Lung (tissue), 11 donors: ENCODE measurements at regions not wholly inside any gene's neighbourhood (a gene's known extent, or its start where the extent isn't known, plus 50 kb on each side); places are given as distances from the start of the nearest gene placed in this dataset.

Experiments used
- ATAC-seq: fragments of 200-7000 bp; cut with Tn5 transposase; one replicate; pipeline ENCODE4 v1.9.1; 2020; ENCODE audit warnings: moderate number of reproducible peaks; ENCODE audit not compliant: insufficient read depth, low FRiP score
- DNase-seq, 3 donors: peaks; one replicate each; pipeline ENCODE4 v3.0.0-alpha.2; 2013 to 2017
- H3K27ac ChIP-seq, 2 donors: one replicate each; pipeline ENCODE4 v1.5.1; 2013; ENCODE audit warnings: mild to moderate bottlenecking in 2 of 2, moderate library complexity in 2 of 2, control low read depth in 1 of 2, inconsistent platforms in 1 of 2, low read depth in 1 of 2, low read length in 1 of 2
- H3K27me3 ChIP-seq, 3 donors: one replicate each; pipeline ENCODE4 v1.5.1; 2013; ENCODE audit warnings: low read length in 2 of 3; ENCODE audit not compliant: control insufficient read depth in 3 of 3, insufficient read depth in 3 of 3
- H3K36me3 ChIP-seq, 4 donors: one replicate each; pipeline ENCODE4 v1.5.1; 2013; ENCODE audit warnings: low read length in 4 of 4, mild to moderate bottlenecking in 1 of 4, moderate library complexity in 1 of 4; ENCODE audit not compliant: control insufficient read depth in 4 of 4, insufficient read depth in 4 of 4
- H3K4me1 ChIP-seq, 5 donors: one replicate each; pipeline ENCODE4 v1.5.1; 2013; ENCODE audit warnings: low read length in 5 of 5, mild to moderate bottlenecking in 2 of 5, moderate library complexity in 1 of 5; ENCODE audit not compliant: control insufficient read depth in 5 of 5, insufficient read depth in 5 of 5
- H3K4me3 ChIP-seq: one replicate; pipeline ENCODE4 v1.5.1; 2013; ENCODE audit warnings: mild to moderate bottlenecking, control low read depth, moderate library complexity
- H3K9ac ChIP-seq, 2 donors: one replicate each; pipeline ENCODE4 v1.5.1; 2013; ENCODE audit warnings: low read length in 2 of 2, control low read depth in 1 of 2; ENCODE audit not compliant: insufficient read depth in 1 of 2
- H3K9me3 ChIP-seq, 4 donors: one replicate each; pipeline ENCODE4 v1.5.1; 2013; ENCODE audit warnings: low read length in 3 of 4, mild to moderate bottlenecking in 1 of 4, moderate library complexity in 1 of 4; ENCODE audit not compliant: control insufficient read depth in 4 of 4, insufficient read depth in 3 of 4
- CTCF ChIP-seq: IDR thresholded peaks from 2 replicates; pipeline ENCODE4 v1.5.1; 2012; ENCODE audit warnings: mild to moderate bottlenecking; ENCODE audit errors: control extremely low read depth, extremely low read depth
- WGBS, 2 donors: extraction: QIAGEN DNeasy Blood & Tissue Kit; methylation state at CpG; one replicate each; pipeline ENCODE4 v1.1.7; 2013; 5-methylcytosine and 5-hydroxymethylcytosine counted together
- donor health status: control.
- donor health status: control.
- donor health status: Bipolar disorder and iron deficiency.
- donor health status: healthy.
- donor health status: DM: yes; HTN: yes; CAD: no.

GRCh38 chr3:87810452-87811016 lies 248.3 kb downstream of the CGGBP1 start:
- no peaks in the 10 kb centered on the region for H3K36me3 ChIP-seq
- no peak overlapping the region for H3K27ac ChIP-seq
- no peak overlapping the region for H3K9ac ChIP-seq
- no peaks in the 10 kb centered on the region for H3K27me3 ChIP-seq
- no peak for TF ChIP-seq CTCF
- no peak for ATAC-seq
- H3K9me3 ChIP-seq = no peaks in the 10 kb centered on the region
- no peak for DNase-seq
- H3K4me3 ChIP-seq = no peak overlapping the region
- H3K4me1 ChIP-seq = no peaks in the 10 kb centered on the region

- H3K27ac ChIP-seq = no peak overlapping the region
- DNase-seq = no peak
- H3K9me3 ChIP-seq = no peaks in the 10 kb centered on the region
- WGBS, 2 donors = 59 to 82% methylated on average over 5 of the region's 5 CpGs
- ATAC-seq = no peak
- H3K4me3 ChIP-seq = no peak overlapping the region
- H3K4me1 ChIP-seq = no peaks in the 10 kb centered on the region
- no peaks in the 10 kb centered on the region for H3K27me3 ChIP-seq
- no peaks in the 10 kb centered on the region for H3K36me3 ChIP-seq
- TF ChIP-seq CTCF = no peak
- no peak overlapping the region for H3K9ac ChIP-seq
Measured at GRCh38 chr3:87805670-87806069, 253.1 kb downstream of the CGGBP1 start.

GRCh38 chr3:87801409-87801808 lies 257.4 kb downstream of the CGGBP1 start:
- Histone ChIP-seq H3K27ac (no peak overlapping the region), H3K27me3 (no peaks in the 10 kb centered on the region), H3K9me3 (no peaks in the 10 kb centered on the region), H3K9ac (no peak overlapping the region), H3K4me1 (no peaks in the 10 kb centered on the region), H3K4me3 (no peak overlapping the region), H3K36me3 (no peaks in the 10 kb centered on the region)
- WGBS, 2 donors = 46 to 62% methylated on average over 5 of the region's 5 CpGs
- ATAC-seq (no peak), DNase-seq (no peak)
- no peak for TF ChIP-seq CTCF

GRCh38 chr3:87800516-87800915 lies 258.3 kb downstream of the CGGBP1 start:
- Histone ChIP-seq H3K36me3 (no peaks in the 10 kb centered on the region), H3K9ac (no peak overlapping the region), H3K9me3 (no peaks in the 10 kb centered on the region), H3K4me3 (no peak overlapping the region), H3K27ac (no peak overlapping the region), H3K4me1 (no peaks in the 10 kb centered on the region), H3K27me3 (peaks cover 0 to under 1% (median 0%) of the 10 kb centered on the region in 3 donors)
- ATAC-seq = no peak
- DNase-seq = no peak
- no peak for TF ChIP-seq CTCF
